CD4-positive, alpha-beta T cell (primary cell): ENCODE measurements at regions not wholly inside any gene's neighbourhood (a gene's known extent, or its start where the extent isn't known, plus 50 kb on each side); places are given as distances from the start of the nearest gene placed in this dataset.

Source experiments
- ATAC-seq: fragments of 200-7000 bp; cut with Tn5 transposase; one replicate; pipeline ENCODE4 v1.10.0; 2022; ENCODE audit warnings: mild to moderate bottlenecking; ENCODE audit not compliant: poor library complexity
- CTCF ChIA-PET: fragments of 350-600 bp; sonication (Branson Sonifier 250); formaldehyde crosslinking; loops from one replicate; lab custom pipeline; 2021; ENCODE audit warnings: antibody characterized with exemption, inconsistent platforms; lab: Charles Lee
- POLR2A ChIA-PET: fragments of 350-600 bp; sonication (Branson Sonifier 250); formaldehyde crosslinking; loops from one replicate; lab custom pipeline; 2021; ENCODE audit warnings: antibody characterized with exemption, inconsistent platforms; lab: Charles Lee
- DNase-seq, 14 experiments: peaks; one replicate each; pipeline ENCODE4 v3.0.0-alpha.2; 2013 to 2020; ENCODE audit warnings: mixed read lengths in 2 of 14
- H3K27ac ChIP-seq, 2 donors: one replicate each; pipeline versions ENCODE4 v1.5.1 to v1.7.0; 2013; ENCODE audit warnings: low read length in 2 of 2, low read depth in 1 of 2, mild to moderate bottlenecking in 1 of 2
- H3K27me3 ChIP-seq, 2 experiments: 1 replicate in 1 of 2; 2 replicates in 1 of 2; pipeline versions ENCODE4 v1.6.1 to v1.7.0; 2013; ENCODE audit warnings: low read length in 2 of 2, control low read depth in 1 of 2, mild to moderate bottlenecking in 1 of 2, moderate library complexity in 1 of 2; ENCODE audit not compliant: insufficient read depth in 2 of 2, control insufficient read depth in 1 of 2
- H3K36me3 ChIP-seq: one replicate; pipeline ENCODE4 v1.6.1; 2013; ENCODE audit warnings: low read length, control low read depth; ENCODE audit not compliant: insufficient read depth
- H3K4me1 ChIP-seq: one replicate; pipeline ENCODE4 v1.6.1; 2013; ENCODE audit warnings: low read length, control low read depth; ENCODE audit not compliant: insufficient read depth
- H3K4me3 ChIP-seq: one replicate; pipeline ENCODE4 v1.5.1; 2013; ENCODE audit warnings: mild to moderate bottlenecking, low read length, moderate library complexity
- H3K9me3 ChIP-seq, 2 experiments: 1 replicate in 1 of 2; 2 replicates in 1 of 2; pipeline versions ENCODE4 v1.6.1 to v1.7.0; 2013; ENCODE audit warnings: low read length in 2 of 2, mild to moderate bottlenecking in 2 of 2, control low read depth in 1 of 2, moderate library complexity in 1 of 2; ENCODE audit not compliant: control insufficient read depth in 1 of 2, insufficient read depth in 1 of 2
- H3K27ac Mint-ChIP-seq: one replicate; pipeline ENCODE4 v1.8.0; 2020; ENCODE audit warnings: mixed read lengths
- H3K27me3 Mint-ChIP-seq: one replicate; pipeline ENCODE4 v1.8.0; 2021; ENCODE audit warnings: mixed read lengths
- H3K36me3 Mint-ChIP-seq: one replicate; pipeline ENCODE4 v1.8.0; 2021; ENCODE audit warnings: low read depth, mixed read lengths
- H3K4me1 Mint-ChIP-seq: one replicate; pipeline ENCODE4 v1.8.0; 2021; ENCODE audit warnings: low read depth, mixed read lengths
- H3K4me3 Mint-ChIP-seq: one replicate; pipeline ENCODE4 v1.8.0; 2020; ENCODE audit warnings: mild to moderate bottlenecking, mixed read lengths
- H3K9me3 Mint-ChIP-seq: one replicate; pipeline ENCODE4 v1.8.0; 2020; ENCODE audit warnings: mixed read lengths
- intact Hi-C, 2 experiments: fragments of 100-400 bp; cut with DNase I in 1 of 2; cut with micrococcal nuclease in 1 of 2; formaldehyde crosslinking; loops; one replicate each; pipeline versions ENCODE4 v1.15.1 to v1.9.0; 2023 to 2025; cut with DNase I, micrococcal nuclease
- TF ChIP-seq, protein P1 (sequence below): fragments of 200-600 bp; IDR thresholded peaks from one replicate; pipeline ENCODE4 v1.8.0; 2022; ENCODE audit warnings: antibody characterized with exemption, mild to moderate bottlenecking

GRCh38 chr5:6215891-6216290, 162.5 kb downstream of the MED10 start:
- Histone ChIP-seq H3K27me3 (no peaks in the 10 kb centered on the region), H3K4me1 (no peaks in the 10 kb centered on the region), H3K4me3 (no peak overlapping the region), H3K27ac (no peak overlapping the region), H3K9me3 (peaks cover 0 to 21% of the 10 kb centered on the region in 2 experiments), H3K36me3 (no peaks in the 10 kb centered on the region)
- H3K4me3 Mint-ChIP-seq: no peak overlapping the region
- ChIA-PET CTCF (no interaction called here), POLR2A (no interaction called here)
- DNase-seq (no peak), ATAC-seq (no peak)
- no peaks in the 10 kb centered on the region for H3K36me3 Mint-ChIP-seq
- H3K27me3 Mint-ChIP-seq: no peaks in the 10 kb centered on the region
- intact Hi-C loops: no loop called here
- H3K4me1 Mint-ChIP-seq: no peaks in the 10 kb centered on the region
- peaks cover 6% of the 10 kb centered on the region for H3K9me3 Mint-ChIP-seq
- no peak overlapping the region for H3K27ac Mint-ChIP-seq
- TF ChIP-seq, protein P1, sequence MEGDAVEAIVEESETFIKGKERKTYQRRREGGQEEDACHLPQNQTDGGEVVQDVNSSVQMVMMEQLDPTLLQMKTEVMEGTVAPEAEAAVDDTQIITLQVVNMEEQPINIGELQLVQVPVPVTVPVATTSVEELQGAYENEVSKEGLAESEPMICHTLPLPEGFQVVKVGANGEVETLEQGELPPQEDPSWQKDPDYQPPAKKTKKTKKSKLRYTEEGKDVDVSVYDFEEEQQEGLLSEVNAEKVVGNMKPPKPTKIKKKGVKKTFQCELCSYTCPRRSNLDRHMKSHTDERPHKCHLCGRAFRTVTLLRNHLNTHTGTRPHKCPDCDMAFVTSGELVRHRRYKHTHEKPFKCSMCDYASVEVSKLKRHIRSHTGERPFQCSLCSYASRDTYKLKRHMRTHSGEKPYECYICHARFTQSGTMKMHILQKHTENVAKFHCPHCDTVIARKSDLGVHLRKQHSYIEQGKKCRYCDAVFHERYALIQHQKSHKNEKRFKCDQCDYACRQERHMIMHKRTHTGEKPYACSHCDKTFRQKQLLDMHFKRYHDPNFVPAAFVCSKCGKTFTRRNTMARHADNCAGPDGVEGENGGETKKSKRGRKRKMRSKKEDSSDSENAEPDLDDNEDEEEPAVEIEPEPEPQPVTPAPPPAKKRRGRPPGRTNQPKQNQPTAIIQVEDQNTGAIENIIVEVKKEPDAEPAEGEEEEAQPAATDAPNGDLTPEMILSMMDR: no peak

DNA sequence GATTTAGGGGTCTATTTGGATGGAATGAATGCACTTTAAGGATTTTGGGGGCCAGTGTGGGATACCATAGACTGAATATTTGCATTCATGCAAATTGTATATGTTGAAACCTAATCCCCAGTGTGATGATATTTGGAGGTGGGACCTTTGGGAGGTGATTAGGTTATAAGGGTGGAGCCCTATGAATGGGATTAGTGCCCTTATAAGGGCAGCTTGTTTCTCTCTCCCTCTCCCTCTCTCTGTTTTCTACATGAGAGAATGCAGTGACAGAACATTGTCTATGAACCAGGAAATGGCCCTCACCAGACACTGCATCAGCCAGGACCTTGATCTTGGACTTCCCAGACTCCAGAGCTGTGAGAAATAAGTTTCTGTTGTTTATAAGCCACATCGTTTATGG, 166.1 kb downstream of the MED10 start:
- no peak overlapping the region for H3K27ac ChIP-seq
- no peaks in the 10 kb centered on the region for H3K36me3 Mint-ChIP-seq
- no peaks in the 10 kb centered on the region for H3K36me3 ChIP-seq
- no peaks in the 10 kb centered on the region for H3K4me1 Mint-ChIP-seq
- no peaks in the 10 kb centered on the region for H3K27me3 Mint-ChIP-seq
- peaks cover 0 to 4% of the 10 kb centered on the region in 2 experiments for H3K9me3 ChIP-seq
- no peaks in the 10 kb centered on the region for H3K4me1 ChIP-seq
- TF ChIP-seq, protein P1: no peak
- DNase-seq (no peak), ATAC-seq (no peak)
- peaks cover 9% of the 10 kb centered on the region for H3K9me3 Mint-ChIP-seq
- H3K27me3 ChIP-seq: no peaks in the 10 kb centered on the region
- no peak overlapping the region for H3K4me3 Mint-ChIP-seq
- H3K4me3 ChIP-seq: no peak overlapping the region
- no peak overlapping the region for H3K27ac Mint-ChIP-seq
- CTCF ChIA-PET: no interaction called here
- intact Hi-C loops: no loop called here
- POLR2A ChIA-PET: no interaction called here

- TF ChIP-seq, protein P1: no peak
- DNase-seq (no peak), ATAC-seq (no peak)
- Mint-ChIP-seq H3K27me3 (no peaks in the 10 kb centered on the region), H3K4me3 (no peak overlapping the region), H3K9me3 (peaks cover 3% of the 10 kb centered on the region), H3K4me1 (no peaks in the 10 kb centered on the region), H3K27ac (no peak overlapping the region), H3K36me3 (no peaks in the 10 kb centered on the region)
- Histone ChIP-seq H3K4me1 (no peaks in the 10 kb centered on the region), H3K27me3 (no peaks in the 10 kb centered on the region), H3K9me3 (peaks cover 0 to 6% of the 10 kb centered on the region in 2 experiments), H3K36me3 (no peaks in the 10 kb centered on the region), H3K4me3 (no peak overlapping the region), H3K27ac (no peak overlapping the region)
- intact Hi-C loops: no loop called here
- ChIA-PET CTCF (no interaction called here), POLR2A (interaction anchor here (0.6 kb wide), 1 partner anchor 46 kb away, joined by 5 read pairs; no protein-coding TSS in a partner anchor)
Observed at GRCh38 chr5:6206501-6206900, 171.8 kb downstream of the MED10 start.
